ENCODE measurements at regions not wholly inside any gene's neighbourhood (a gene's known extent, or its start where the extent isn't known, plus 50 kb on each side); places are given as distances from the start of the nearest gene placed in this dataset.

DNA sequence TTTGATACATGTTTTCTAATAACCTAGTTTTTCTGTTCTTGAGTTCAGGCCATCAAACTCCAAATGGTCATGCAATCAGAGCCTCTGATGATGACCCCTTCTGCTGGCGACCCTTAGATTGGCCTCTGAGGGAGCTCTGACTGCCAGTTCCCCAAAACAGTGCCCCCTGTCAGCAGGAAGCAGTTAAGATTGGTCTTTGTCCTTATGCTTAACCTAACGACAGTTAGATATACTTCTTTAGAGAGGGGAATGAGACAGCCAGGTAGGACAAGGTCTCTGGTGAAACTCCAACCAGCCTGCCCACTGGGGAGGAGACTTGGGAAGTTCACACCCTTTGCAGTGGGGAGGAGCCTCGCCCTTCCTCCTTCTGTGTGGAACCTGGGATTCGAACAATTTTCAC, 390.4 kb upstream of the KIF2A start:
- no peak for TF ChIP-seq POLR2A (IDR thresholded peaks at IDR 0.05; ENCODE audit: low read depth, low read length)
- no peak for TF ChIP-seq TAF1 (IDR thresholded peaks at IDR 0.05; ENCODE audit: borderline replicate concordance, low read depth, low read length)
- TF ChIP-seq POLR2AphosphoS5 (IDR thresholded peaks at IDR 0.05; ENCODE audit: low read depth, low read length), result no peak
